Neural cell (in vitro differentiated cells): ENCODE measurements at regions not wholly inside any gene's neighbourhood (a gene's known extent, or its start where the extent isn't known, plus 50 kb on each side); places are given as distances from the start of the nearest gene placed in this dataset.
"Not testable (repeated sequence)": the region's sequence is repeated elsewhere in the genome, so short reads cannot be mapped to it uniquely, and the experiment has no call there.

ENCODE experiments used
- EP300 ChIP-seq: fragments of 450-650 bp; conservative IDR thresholded peaks from 2 replicates; pipeline ENCODE4 v1.6.1; 2014; ENCODE audit warnings: antibody characterized with exemption, mild to moderate bottlenecking, moderate library complexity; ENCODE audit not compliant: poor library complexity, severe bottlenecking
- TF ChIP-seq, protein P1 (sequence below): fragments of 450-650 bp; IDR thresholded peaks from 2 replicates; pipeline ENCODE4 v1.5.1; 2014; ENCODE audit warnings: antibody characterized with exemption, mild to moderate bottlenecking, moderate library complexity; ENCODE audit not compliant: poor library complexity, severe bottlenecking

DNA sequence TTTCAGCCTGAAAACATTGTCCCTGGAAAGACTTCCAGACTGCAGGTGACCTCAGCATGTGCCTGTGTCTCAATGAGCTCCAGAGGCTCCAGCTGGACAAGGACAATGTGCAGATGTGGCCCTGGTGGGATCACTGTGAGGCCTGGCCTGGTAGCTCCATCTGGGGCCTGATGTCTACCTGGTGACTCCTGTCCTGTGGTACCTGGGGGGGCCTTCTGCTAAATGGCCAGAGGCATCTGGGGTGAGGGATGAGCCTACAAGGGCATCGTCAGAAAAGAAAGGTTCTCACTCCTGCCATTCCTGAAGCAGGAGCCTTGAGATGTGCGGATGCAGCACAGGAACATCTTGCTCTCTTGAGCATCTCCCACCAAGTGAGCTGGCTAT lies 1494.0 kb upstream of the TPTE start:
- TF ChIP-seq, protein P1, sequence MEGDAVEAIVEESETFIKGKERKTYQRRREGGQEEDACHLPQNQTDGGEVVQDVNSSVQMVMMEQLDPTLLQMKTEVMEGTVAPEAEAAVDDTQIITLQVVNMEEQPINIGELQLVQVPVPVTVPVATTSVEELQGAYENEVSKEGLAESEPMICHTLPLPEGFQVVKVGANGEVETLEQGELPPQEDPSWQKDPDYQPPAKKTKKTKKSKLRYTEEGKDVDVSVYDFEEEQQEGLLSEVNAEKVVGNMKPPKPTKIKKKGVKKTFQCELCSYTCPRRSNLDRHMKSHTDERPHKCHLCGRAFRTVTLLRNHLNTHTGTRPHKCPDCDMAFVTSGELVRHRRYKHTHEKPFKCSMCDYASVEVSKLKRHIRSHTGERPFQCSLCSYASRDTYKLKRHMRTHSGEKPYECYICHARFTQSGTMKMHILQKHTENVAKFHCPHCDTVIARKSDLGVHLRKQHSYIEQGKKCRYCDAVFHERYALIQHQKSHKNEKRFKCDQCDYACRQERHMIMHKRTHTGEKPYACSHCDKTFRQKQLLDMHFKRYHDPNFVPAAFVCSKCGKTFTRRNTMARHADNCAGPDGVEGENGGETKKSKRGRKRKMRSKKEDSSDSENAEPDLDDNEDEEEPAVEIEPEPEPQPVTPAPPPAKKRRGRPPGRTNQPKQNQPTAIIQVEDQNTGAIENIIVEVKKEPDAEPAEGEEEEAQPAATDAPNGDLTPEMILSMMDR, result not testable (repeated sequence)
- not testable (repeated sequence) for TF ChIP-seq EP300
